ENCODE measurements at regions not wholly inside any gene's neighbourhood (a gene's known extent, or its start where the extent isn't known, plus 50 kb on each side); places are given as distances from the start of the nearest gene placed in this dataset.

DNA sequence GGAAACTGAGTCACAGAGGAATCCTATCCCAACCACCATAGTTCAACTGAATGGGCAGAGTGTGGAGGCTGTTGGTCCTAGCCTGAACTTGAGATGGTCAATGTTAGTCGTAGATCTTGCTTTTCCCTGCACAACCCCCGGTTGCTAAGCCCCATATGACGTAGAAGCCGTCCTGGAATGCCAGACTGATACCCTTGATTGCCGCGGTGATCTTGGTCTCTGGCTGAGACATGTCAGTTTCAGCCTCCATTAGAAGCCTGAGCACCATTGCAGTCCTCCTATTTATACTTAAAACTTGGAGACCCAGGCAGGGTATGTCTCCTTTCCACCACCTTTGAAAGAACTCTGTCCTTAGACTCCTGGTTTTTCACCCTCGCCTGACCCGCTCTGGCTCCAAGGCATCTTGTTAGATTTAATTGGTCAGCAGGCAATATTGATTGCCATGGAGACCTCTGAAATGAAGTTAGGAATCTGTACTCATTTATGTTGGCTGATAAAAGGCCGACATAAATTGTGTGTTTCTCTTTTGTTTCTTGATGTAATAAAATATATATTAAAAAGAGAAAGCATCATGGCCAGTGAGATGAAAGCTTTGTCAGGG, 53.4 kb downstream of the RPLP1 start:
- Histone ChIP-seq H3K27ac (ENCODE audit: low read depth, low read length) (no peak overlapping the region), H3K9me3 (ENCODE audit: control insufficient read depth, insufficient read depth, low read depth, low read length) (no peaks in the 10 kb centered on the region), H3K9ac (ENCODE audit: low read length) (no peak overlapping the region)

GRCh38 chr15:69508659-69509058, 56.0 kb downstream of the RPLP1 start:
- Histone ChIP-seq H3K27me3 (ENCODE audit: control insufficient read depth, insufficient read depth, low read length) (no peaks in the 10 kb centered on the region), H3K4me3 (ENCODE audit: low read depth, low read length) (no peak overlapping the region), H3K9ac (ENCODE audit: low read length) (no peak overlapping the region), H3K36me3 (ENCODE audit: control insufficient read depth, insufficient read depth, low read length) (no peaks in the 10 kb centered on the region), H3K4me1 (ENCODE audit: control insufficient read depth, insufficient read depth, low read length) (no peaks in the 10 kb centered on the region), H3K27ac (ENCODE audit: low read depth, low read length) (no peak overlapping the region), H3K9me3 (ENCODE audit: control insufficient read depth, insufficient read depth, low read depth, low read length) (no peaks in the 10 kb centered on the region)

More for the DNA sequence above, 53.4 kb downstream of the RPLP1 start:
- Histone ChIP-seq H3K4me3 (ENCODE audit: low read depth, low read length) (no peak overlapping the region), H3K4me1 (ENCODE audit: control insufficient read depth, insufficient read depth, low read length) (no peaks in the 10 kb centered on the region), H3K36me3 (ENCODE audit: control insufficient read depth, insufficient read depth, low read length) (no peaks in the 10 kb centered on the region), H3K27me3 (ENCODE audit: control insufficient read depth, insufficient read depth, low read length) (no peaks in the 10 kb centered on the region)

- no peaks in the 10 kb centered on the region for H3K27me3 ChIP-seq (ENCODE audit: control insufficient read depth, insufficient read depth, low read length)
- no peak overlapping the region for H3K27ac ChIP-seq (ENCODE audit: low read depth, low read length)
- H3K9me3 ChIP-seq (ENCODE audit: control insufficient read depth, insufficient read depth, low read depth, low read length): no peaks in the 10 kb centered on the region
- no peaks in the 10 kb centered on the region for H3K36me3 ChIP-seq (ENCODE audit: control insufficient read depth, insufficient read depth, low read length)
- no peaks in the 10 kb centered on the region; the same call in 1 of the 2 replicates for H3K4me1 ChIP-seq (ENCODE audit: control insufficient read depth, insufficient read depth, low read length)
- no peak overlapping the region for H3K4me3 ChIP-seq (ENCODE audit: low read depth, low read length)
- H3K9ac ChIP-seq (ENCODE audit: low read length): no peak overlapping the region
Observed at GRCh38 chr15:69509131-69509530, 56.5 kb downstream of the RPLP1 start.

DNA sequence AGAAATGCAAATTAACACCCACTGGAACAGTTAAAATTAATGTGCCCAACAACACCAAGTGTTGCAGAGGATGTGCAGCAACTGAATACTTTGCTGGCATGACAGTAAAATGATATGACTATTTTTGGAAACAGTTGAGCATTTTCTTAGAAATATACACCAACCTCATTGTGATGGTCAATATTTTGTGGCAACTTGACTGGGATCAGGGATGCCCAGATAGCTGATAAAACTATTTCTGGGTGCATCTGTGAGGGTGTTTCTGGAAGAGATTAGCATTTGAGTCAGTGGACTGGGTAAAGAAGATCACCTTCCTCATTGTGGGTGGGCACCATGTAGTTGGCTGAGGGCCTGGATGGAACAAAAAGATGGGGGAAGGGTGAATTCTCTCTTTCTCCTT, 57.9 kb downstream of the RPLP1 start:
- Histone ChIP-seq H3K27ac (ENCODE audit: low read depth, low read length) (no peak overlapping the region), H3K36me3 (ENCODE audit: control insufficient read depth, insufficient read depth, low read length) (no peaks in the 10 kb centered on the region), H3K4me3 (ENCODE audit: low read depth, low read length) (no peak overlapping the region), H3K9me3 (ENCODE audit: control insufficient read depth, insufficient read depth, low read depth, low read length) (no peaks in the 10 kb centered on the region), H3K9ac (ENCODE audit: low read length) (no peak overlapping the region), H3K27me3 (ENCODE audit: control insufficient read depth, insufficient read depth, low read length) (no peaks in the 10 kb centered on the region), H3K4me1 (ENCODE audit: control insufficient read depth, insufficient read depth, low read length) (no peaks in the 10 kb centered on the region; the same call in 1 of the 2 replicates)

DNA sequence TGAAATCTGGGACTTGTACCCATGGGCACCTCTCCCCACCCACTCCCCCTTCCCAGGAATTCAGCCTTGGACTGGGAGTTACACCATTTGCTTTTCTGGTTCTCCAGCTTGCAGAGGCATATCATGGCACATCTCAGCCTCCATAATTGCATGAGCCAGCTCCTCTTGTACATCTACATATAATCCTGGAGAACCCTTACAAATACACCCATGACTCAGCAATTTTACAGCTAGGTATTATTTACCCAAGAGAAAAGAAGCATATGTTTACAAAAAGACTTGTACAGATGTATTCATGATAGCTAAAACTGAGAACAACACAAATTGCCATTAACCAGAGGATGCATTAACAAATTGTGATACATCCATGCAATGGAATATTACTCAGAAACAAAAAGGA, 58.4 kb downstream of the RPLP1 start:
- Histone ChIP-seq H3K27ac (ENCODE audit: low read depth, low read length) (no peak overlapping the region), H3K36me3 (ENCODE audit: control insufficient read depth, insufficient read depth, low read length) (no peaks in the 10 kb centered on the region), H3K4me1 (ENCODE audit: control insufficient read depth, insufficient read depth, low read length) (no peaks in the 10 kb centered on the region; the same call in 1 of the 2 replicates), H3K4me3 (ENCODE audit: low read depth, low read length) (no peak overlapping the region), H3K9me3 (ENCODE audit: control insufficient read depth, insufficient read depth, low read depth, low read length) (no peaks in the 10 kb centered on the region), H3K27me3 (ENCODE audit: control insufficient read depth, insufficient read depth, low read length) (no peaks in the 10 kb centered on the region), H3K9ac (ENCODE audit: low read length) (no peak overlapping the region)

DNA sequence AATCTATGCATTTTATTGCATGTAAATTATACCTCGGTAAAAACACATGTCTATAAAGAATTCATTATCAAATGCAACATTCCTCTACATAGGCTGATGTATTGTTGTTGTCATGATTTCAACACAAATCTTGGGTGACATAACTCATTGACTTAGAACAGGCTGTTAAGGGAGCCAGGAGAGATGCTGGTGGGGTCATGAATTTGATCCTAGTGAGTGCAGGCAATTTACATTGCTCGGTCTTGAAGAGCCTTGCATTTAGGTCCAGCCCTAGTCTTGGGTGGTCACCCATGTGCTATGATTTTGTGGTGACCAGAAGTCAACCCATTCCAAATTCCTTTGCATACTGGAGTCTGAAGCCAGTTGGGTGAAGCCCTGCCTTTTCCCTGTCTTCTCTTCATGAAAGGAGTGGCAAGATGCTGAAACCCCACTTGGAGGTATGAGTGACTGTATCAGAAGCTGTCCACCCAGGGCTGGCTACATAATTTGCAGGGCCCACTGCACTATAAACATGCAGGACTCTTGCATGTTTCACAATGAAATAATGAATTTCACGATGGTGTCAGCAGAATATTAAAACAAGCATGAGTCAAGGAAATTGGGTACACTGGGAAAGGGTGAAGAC, 59.2 kb downstream of the RPLP1 start:
- no peaks in the 10 kb centered on the region for H3K36me3 ChIP-seq (ENCODE audit: control insufficient read depth, insufficient read depth, low read length)
- H3K9me3 ChIP-seq (ENCODE audit: control insufficient read depth, insufficient read depth, low read depth, low read length): no peaks in the 10 kb centered on the region
- no peaks in the 10 kb centered on the region; the same call in 1 of the 2 replicates for H3K4me1 ChIP-seq (ENCODE audit: control insufficient read depth, insufficient read depth, low read length)
- no peak overlapping the region for H3K9ac ChIP-seq (ENCODE audit: low read length)
- no peak overlapping the region for H3K4me3 ChIP-seq (ENCODE audit: low read depth, low read length)
- H3K27me3 ChIP-seq (ENCODE audit: control insufficient read depth, insufficient read depth, low read length): no peaks in the 10 kb centered on the region
- no peak overlapping the region for H3K27ac ChIP-seq (ENCODE audit: low read depth, low read length)

DNA sequence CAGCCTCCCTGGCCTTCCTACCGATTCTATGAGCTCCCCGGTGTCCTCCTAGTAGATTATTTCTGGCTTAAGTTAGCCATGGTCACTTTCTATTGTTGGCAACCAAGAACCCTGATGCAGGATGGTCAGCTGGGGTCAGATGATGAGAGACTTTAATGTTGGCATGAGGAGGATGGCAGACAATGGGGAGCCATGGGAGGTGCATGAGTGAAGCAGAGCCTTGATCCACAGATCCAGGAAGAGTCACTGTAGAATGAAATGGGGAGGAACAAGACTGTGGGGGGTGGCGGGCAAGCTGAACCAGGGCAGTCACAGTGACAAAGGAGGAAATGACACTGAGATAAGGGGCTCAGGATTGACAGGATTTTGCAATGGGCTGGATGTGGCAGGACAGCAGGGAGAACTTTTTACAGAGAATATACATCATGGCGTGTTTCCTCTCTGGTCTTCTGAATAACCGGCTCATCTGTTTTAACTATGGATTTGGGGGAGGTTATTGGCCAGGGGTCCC, 60.9 kb downstream of the RPLP1 start:
- Histone ChIP-seq H3K27ac (ENCODE audit: low read depth, low read length) (no peak overlapping the region), H3K27me3 (ENCODE audit: control insufficient read depth, insufficient read depth, low read length) (no peaks in the 10 kb centered on the region), H3K9me3 (ENCODE audit: control insufficient read depth, insufficient read depth, low read depth, low read length) (no peaks in the 10 kb centered on the region), H3K36me3 (ENCODE audit: control insufficient read depth, insufficient read depth, low read length) (no peaks in the 10 kb centered on the region), H3K4me3 (ENCODE audit: low read depth, low read length) (no peak overlapping the region), H3K4me1 (ENCODE audit: control insufficient read depth, insufficient read depth, low read length) (no peaks in the 10 kb centered on the region; the same call in 1 of the 2 replicates), H3K9ac (ENCODE audit: low read length) (no peak overlapping the region)

DNA sequence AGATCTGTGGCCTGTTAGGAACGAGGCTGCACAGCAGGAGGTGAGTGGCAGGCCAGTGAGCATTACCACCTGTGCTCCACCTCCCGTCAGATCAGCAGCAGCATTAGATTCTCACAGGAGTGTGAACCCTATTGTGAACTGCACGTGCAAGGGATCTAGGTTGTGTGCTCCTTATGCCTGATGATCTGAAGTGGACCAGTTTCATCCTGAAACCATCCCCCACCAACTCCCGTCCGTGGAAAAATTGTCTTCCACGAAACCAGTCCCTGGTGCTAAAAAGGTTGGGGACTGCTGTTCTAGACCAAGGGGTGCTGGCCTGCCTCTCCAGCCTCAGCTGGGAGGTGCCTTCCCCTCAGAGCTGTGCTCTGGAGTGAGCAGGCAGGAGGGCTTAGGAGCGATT, 61.4 kb downstream of the RPLP1 start:
- no peak overlapping the region for H3K9ac ChIP-seq (ENCODE audit: low read length)
- no peaks in the 10 kb centered on the region for H3K27me3 ChIP-seq (ENCODE audit: control insufficient read depth, insufficient read depth, low read length)
- H3K9me3 ChIP-seq (ENCODE audit: control insufficient read depth, insufficient read depth, low read depth, low read length): no peaks in the 10 kb centered on the region
- H3K27ac ChIP-seq (ENCODE audit: low read depth, low read length): no peak overlapping the region
- no peaks in the 10 kb centered on the region for H3K36me3 ChIP-seq (ENCODE audit: control insufficient read depth, insufficient read depth, low read length)
- no peak overlapping the region for H3K4me3 ChIP-seq (ENCODE audit: low read depth, low read length)
- no peaks in the 10 kb centered on the region; the same call in 1 of the 2 replicates for H3K4me1 ChIP-seq (ENCODE audit: control insufficient read depth, insufficient read depth, low read length)

DNA sequence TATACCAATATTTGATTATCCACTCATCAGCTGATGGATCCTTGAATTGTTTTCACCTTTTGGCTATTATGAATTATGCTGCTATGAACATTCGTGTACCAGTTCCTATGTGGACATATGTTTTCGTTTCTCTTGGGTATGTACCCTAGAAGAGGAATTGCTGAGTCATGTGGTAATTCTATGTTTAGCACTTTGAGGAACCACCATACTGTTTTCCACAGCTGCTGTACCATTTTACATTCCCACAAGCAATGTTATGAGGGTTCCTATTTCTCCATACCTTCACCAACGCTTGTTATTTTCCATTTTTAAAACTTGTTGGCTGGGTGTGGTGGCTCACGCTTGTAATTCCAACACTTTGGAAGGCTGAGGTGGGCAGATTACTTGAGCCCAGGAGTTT, 62.9 kb downstream of the RPLP1 start:
- H3K9ac ChIP-seq (ENCODE audit: low read length): no peak overlapping the region
- no peaks in the 10 kb centered on the region for H3K36me3 ChIP-seq (ENCODE audit: control insufficient read depth, insufficient read depth, low read length)
- no peak overlapping the region for H3K4me3 ChIP-seq (ENCODE audit: low read depth, low read length)
- H3K4me1 ChIP-seq (ENCODE audit: control insufficient read depth, insufficient read depth, low read length): no peaks in the 10 kb centered on the region; the same call in 1 of the 2 replicates
- no peaks in the 10 kb centered on the region for H3K9me3 ChIP-seq (ENCODE audit: control insufficient read depth, insufficient read depth, low read depth, low read length)
- no peak overlapping the region for H3K27ac ChIP-seq (ENCODE audit: low read depth, low read length)
- H3K27me3 ChIP-seq (ENCODE audit: control insufficient read depth, insufficient read depth, low read length): no peaks in the 10 kb centered on the region

DNA sequence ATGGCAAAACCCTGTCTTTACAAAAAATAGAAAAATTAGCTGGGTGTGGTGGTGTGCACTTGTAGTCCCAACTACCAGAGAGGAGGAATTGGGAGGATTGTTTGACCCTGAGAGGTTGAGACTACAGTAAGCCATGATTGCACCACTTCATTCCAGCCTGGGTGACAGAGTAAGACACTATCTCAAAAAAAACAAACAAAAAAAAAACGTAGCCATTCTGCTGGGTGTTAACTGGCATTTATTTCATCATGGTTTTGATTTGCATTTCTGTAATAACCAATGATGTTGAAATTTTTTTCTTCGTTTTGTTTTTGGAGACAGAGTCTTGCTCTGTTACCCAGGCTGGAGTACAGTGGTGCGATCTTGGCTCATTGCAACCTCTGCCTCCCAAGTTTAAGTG, 63.3 kb downstream of the RPLP1 start:
- no peak overlapping the region for H3K27ac ChIP-seq (ENCODE audit: low read depth, low read length)
- no peaks in the 10 kb centered on the region for H3K9me3 ChIP-seq (ENCODE audit: control insufficient read depth, insufficient read depth, low read depth, low read length)
- H3K9ac ChIP-seq (ENCODE audit: low read length): no peak overlapping the region
- no peaks in the 10 kb centered on the region for H3K36me3 ChIP-seq (ENCODE audit: control insufficient read depth, insufficient read depth, low read length)
- H3K27me3 ChIP-seq (ENCODE audit: control insufficient read depth, insufficient read depth, low read length): no peaks in the 10 kb centered on the region
- no peak overlapping the region for H3K4me3 ChIP-seq (ENCODE audit: low read depth, low read length)
- H3K4me1 ChIP-seq (ENCODE audit: control insufficient read depth, insufficient read depth, low read length): no peaks in the 10 kb centered on the region; the same call in 1 of the 2 replicates

- Histone ChIP-seq H3K27ac (ENCODE audit: low read depth, low read length) (no peak overlapping the region), H3K9ac (ENCODE audit: low read length) (no peak overlapping the region), H3K4me1 (ENCODE audit: control insufficient read depth, insufficient read depth, low read length) (no peaks in the 10 kb centered on the region; the same call in 1 of the 2 replicates), H3K9me3 (ENCODE audit: control insufficient read depth, insufficient read depth, low read depth, low read length) (no peaks in the 10 kb centered on the region), H3K36me3 (ENCODE audit: control insufficient read depth, insufficient read depth, low read length) (no peaks in the 10 kb centered on the region), H3K27me3 (ENCODE audit: control insufficient read depth, insufficient read depth, low read length) (no peaks in the 10 kb centered on the region), H3K4me3 (ENCODE audit: low read depth, low read length) (no peak overlapping the region)
Observed at GRCh38 chr15:69517052-69517451, 64.4 kb downstream of the RPLP1 start.

Data from HUES6 (cell line).